ENCODE measurements at regions not wholly inside any gene's neighbourhood (a gene's known extent, or its start where the extent isn't known, plus 50 kb on each side); places are given as distances from the start of the nearest gene placed in this dataset.

DNA sequence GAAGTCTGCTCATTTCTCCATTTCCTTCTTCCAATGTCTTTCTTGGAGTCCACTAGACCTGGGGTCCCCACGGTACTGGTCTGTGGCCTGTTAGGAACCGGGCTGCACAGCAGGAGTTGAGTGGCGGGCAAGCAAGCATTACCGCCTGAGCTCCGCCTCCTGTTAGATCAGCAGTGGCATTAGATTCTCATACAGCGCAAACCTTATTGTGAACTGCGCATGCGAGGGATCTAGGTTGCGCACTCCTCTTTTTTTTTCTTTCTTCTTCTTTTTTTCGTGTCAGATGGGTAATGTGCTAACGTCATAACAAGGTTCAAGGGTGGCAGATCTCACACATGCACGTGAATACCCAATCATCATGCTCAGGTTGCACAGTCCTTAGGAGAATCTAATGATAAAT is 53.1 kb upstream of the DLX2 start:
- TF ChIP-seq EP300 (IDR thresholded peaks at IDR 0.05) (no peak), CTCF (IDR thresholded peaks at IDR 0.05) (no peak), POLR2A (IDR thresholded peaks at IDR 0.05; ENCODE audit: low read depth) (no peak), POLR2AphosphoS5 (IDR thresholded peaks at IDR 0.05) (no peak)
